ENCODE measurements at regions not wholly inside any gene's neighbourhood (a gene's known extent, or its start where the extent isn't known, plus 50 kb on each side); places are given as distances from the start of the nearest gene placed in this dataset.
"Not testable (repeated sequence)": the region's sequence is repeated elsewhere in the genome, so short reads cannot be mapped to it uniquely, and the experiment has no call there.

GRCh38 chr6:54516321-54516720, 208.1 kb downstream of the TINAG start:
- Histone ChIP-seq H3K9ac (ENCODE audit: insufficient read length) (no peak overlapping the region), H3K9me3 (ENCODE audit: low read depth, low read length) (no peaks in the 10 kb centered on the region), H3K4me3 (no peak overlapping the region), H3K27ac (no peak overlapping the region), H3K36me3 (ENCODE audit: insufficient read depth, low read length) (no peaks in the 10 kb centered on the region)
- no peak for DNase-seq (ENCODE audit: low read depth, low spot score)
- TF ChIP-seq FOXP2 (optimal IDR thresholded peaks at IDR 0.05; ENCODE audit: control extremely low read depth, extremely low read length, insufficient read depth) (no peak), POLR2AphosphoS5 (IDR thresholded peaks at IDR 0.05; ENCODE audit: borderline replicate concordance, low read depth, low read length) (no peak), EZH2 (IDR thresholded peaks at IDR 0.05) (no peak)

GRCh38 chr6:54519161-54519560, 210.9 kb downstream of the TINAG start:
- Histone ChIP-seq H3K27ac (no peak overlapping the region), H3K4me3 (no peak overlapping the region), H3K9me3 (ENCODE audit: low read depth, low read length) (no peaks in the 10 kb centered on the region), H3K36me3 (ENCODE audit: insufficient read depth, low read length) (no peaks in the 10 kb centered on the region), H3K9ac (ENCODE audit: insufficient read length) (no peak overlapping the region)
- TF ChIP-seq POLR2AphosphoS5 (IDR thresholded peaks at IDR 0.05; ENCODE audit: borderline replicate concordance, low read depth, low read length) (no peak), FOXP2 (optimal IDR thresholded peaks at IDR 0.05; ENCODE audit: control extremely low read depth, extremely low read length, insufficient read depth) (no peak), EZH2 (IDR thresholded peaks at IDR 0.05) (no peak)
- DNase-seq (ENCODE audit: low read depth, low spot score) = no peak

GRCh38 chr6:54525731-54526130, 217.5 kb downstream of the TINAG start:
- Histone ChIP-seq H3K9me3 (ENCODE audit: low read depth, low read length) (peaks cover 4% of the 10 kb centered on the region; the same call in 1 of the 2 replicates), H3K9ac (ENCODE audit: insufficient read length) (no peak overlapping the region), H3K27ac (no peak overlapping the region), H3K4me3 (no peak overlapping the region), H3K36me3 (ENCODE audit: insufficient read depth, low read length) (no peaks in the 10 kb centered on the region)
- TF ChIP-seq FOXP2 (optimal IDR thresholded peaks at IDR 0.05; ENCODE audit: control extremely low read depth, extremely low read length, insufficient read depth) (no peak), POLR2AphosphoS5 (IDR thresholded peaks at IDR 0.05; ENCODE audit: borderline replicate concordance, low read depth, low read length) (no peak), EZH2 (IDR thresholded peaks at IDR 0.05) (no peak)
- DNase-seq (ENCODE audit: low read depth, low spot score) = no peak

- Histone ChIP-seq H3K4me3 (no peak overlapping the region), H3K27ac (no peak overlapping the region)
Observed at GRCh38 chr6:54533567-54533966, 225.3 kb downstream of the TINAG start.

GRCh38 chr6:54535568-54535967, 227.3 kb downstream of the TINAG start:
- no peak overlapping the region for H3K27ac ChIP-seq
- H3K4me3 ChIP-seq = no peak overlapping the region
- no peaks in the 10 kb centered on the region for H3K36me3 ChIP-seq (ENCODE audit: insufficient read depth, low read length)
- H3K9ac ChIP-seq (ENCODE audit: insufficient read length) = no peak overlapping the region
- no peak for TF ChIP-seq POLR2AphosphoS5 (IDR thresholded peaks at IDR 0.05; ENCODE audit: borderline replicate concordance, low read depth, low read length)
- no peak for TF ChIP-seq EZH2 (IDR thresholded peaks at IDR 0.05)
- no peak for TF ChIP-seq FOXP2 (optimal IDR thresholded peaks at IDR 0.05; ENCODE audit: control extremely low read depth, extremely low read length, insufficient read depth)
- no peak for DNase-seq (ENCODE audit: low read depth, low spot score)
- H3K9me3 ChIP-seq (ENCODE audit: low read depth, low read length) = no peaks in the 10 kb centered on the region

More at GRCh38 chr6:54533567-54533966, 225.3 kb downstream of the TINAG start:
- Histone ChIP-seq H3K9me3 (ENCODE audit: low read depth, low read length) (no peaks in the 10 kb centered on the region), H3K9ac (ENCODE audit: insufficient read length) (no peak overlapping the region), H3K36me3 (ENCODE audit: insufficient read depth, low read length) (no peaks in the 10 kb centered on the region)
- DNase-seq (ENCODE audit: low read depth, low spot score) = no peak
- no peak for TF ChIP-seq POLR2AphosphoS5 (IDR thresholded peaks at IDR 0.05; ENCODE audit: borderline replicate concordance, low read depth, low read length)
- TF ChIP-seq EZH2 (IDR thresholded peaks at IDR 0.05) = no peak
- no peak for TF ChIP-seq FOXP2 (optimal IDR thresholded peaks at IDR 0.05; ENCODE audit: control extremely low read depth, extremely low read length, insufficient read depth)

GRCh38 chr6:54541541-54541940, 233.3 kb downstream of the TINAG start:
- no peak overlapping the region for H3K27ac ChIP-seq
- H3K9me3 ChIP-seq (ENCODE audit: low read depth, low read length) = no peaks in the 10 kb centered on the region
- DNase-seq (ENCODE audit: low read depth, low spot score) = no peak
- no peaks in the 10 kb centered on the region for H3K36me3 ChIP-seq (ENCODE audit: insufficient read depth, low read length)
- H3K9ac ChIP-seq (ENCODE audit: insufficient read length) = no peak overlapping the region
- H3K4me3 ChIP-seq = no peak overlapping the region
- TF ChIP-seq POLR2AphosphoS5 (IDR thresholded peaks at IDR 0.05; ENCODE audit: borderline replicate concordance, low read depth, low read length) (no peak), EZH2 (IDR thresholded peaks at IDR 0.05) (no peak), FOXP2 (optimal IDR thresholded peaks at IDR 0.05; ENCODE audit: control extremely low read depth, extremely low read length, insufficient read depth) (no peak)

GRCh38 chr6:54559136-54559535, 250.9 kb downstream of the TINAG start:
- no peak overlapping the region for H3K4me3 ChIP-seq
- H3K9me3 ChIP-seq (ENCODE audit: low read depth, low read length) = peaks cover 6% of the 10 kb centered on the region; the same call in 1 of the 2 replicates
- no peak overlapping the region for H3K27ac ChIP-seq
- TF ChIP-seq FOXP2 (optimal IDR thresholded peaks at IDR 0.05; ENCODE audit: control extremely low read depth, extremely low read length, insufficient read depth) = no peak
- TF ChIP-seq EZH2 (IDR thresholded peaks at IDR 0.05) = no peak
- TF ChIP-seq POLR2AphosphoS5 (IDR thresholded peaks at IDR 0.05; ENCODE audit: borderline replicate concordance, low read depth, low read length) = no peak
- no peak overlapping the region for H3K9ac ChIP-seq (ENCODE audit: insufficient read length)
- H3K36me3 ChIP-seq (ENCODE audit: insufficient read depth, low read length) = no peaks in the 10 kb centered on the region
- DNase-seq (ENCODE audit: low read depth, low spot score) = no peak

- DNase-seq (ENCODE audit: low read depth, low spot score); H3K4me3 ChIP-seq; H3K27ac ChIP-seq; H3K36me3 ChIP-seq (ENCODE audit: insufficient read depth, low read length); H3K9me3 ChIP-seq (ENCODE audit: low read depth, low read length); H3K9ac ChIP-seq (ENCODE audit: insufficient read length): not testable (repeated sequence)
Observed at GRCh38 chr6:54564188-54564587, 255.9 kb downstream of the TINAG start.

- Histone ChIP-seq H3K9me3 (ENCODE audit: low read depth, low read length) (peaks cover 2% of the 10 kb centered on the region; the same call in 1 of the 2 replicates), H3K4me3 (no peak overlapping the region), H3K9ac (ENCODE audit: insufficient read length) (no peak overlapping the region), H3K27ac (no peak overlapping the region), H3K36me3 (ENCODE audit: insufficient read depth, low read length) (no peaks in the 10 kb centered on the region)
- TF ChIP-seq POLR2AphosphoS5 (IDR thresholded peaks at IDR 0.05; ENCODE audit: borderline replicate concordance, low read depth, low read length) (no peak), EZH2 (IDR thresholded peaks at IDR 0.05) (no peak), FOXP2 (optimal IDR thresholded peaks at IDR 0.05; ENCODE audit: control extremely low read depth, extremely low read length, insufficient read depth) (no peak)
- no peak for DNase-seq (ENCODE audit: low read depth, low spot score)
Observed at GRCh38 chr6:54574671-54575070, 266.4 kb downstream of the TINAG start.

Measured in SK-N-MC (cell line).